ENCODE measurements at regions not wholly inside any gene's neighbourhood (a gene's known extent, or its start where the extent isn't known, plus 50 kb on each side); places are given as distances from the start of the nearest gene placed in this dataset.

GRCh38 chr5:123874600-123875201, 362.7 kb downstream of the CSNK1G3 start:
- H2BK15ac ChIP-seq (ENCODE audit: low read length), result no peak overlapping the region
- H3K23me2 ChIP-seq (ENCODE audit: low read depth, low read length), result no peaks in the 10 kb centered on the region
- H3K36me3 ChIP-seq (ENCODE audit: control insufficient read depth in 2 of 4, insufficient read depth in 4 of 4, low read length in 3 of 4), result no peaks in the 10 kb centered on the region
- no peak overlapping the region for H2AK5ac ChIP-seq (ENCODE audit: low read depth, low read length)
- H3K27ac ChIP-seq (ENCODE audit: low read depth, low read length), result 0 out of 2 replicates have a peak overlapping the region, but pooled peaks have one; percentile 38
- no peak overlapping the region for H2AFZ ChIP-seq (ENCODE audit: low read length)
- H3K56ac ChIP-seq (replicated peaks; ENCODE audit: insufficient read length, low read depth, low read length), result peak overlapping the region; percentile 73
- H3K79me1 ChIP-seq (ENCODE audit: low read depth, low read length), result no peaks in the 10 kb centered on the region
- H3K18ac ChIP-seq (ENCODE audit: extremely low read depth, low read length), result peak overlapping the region; percentile 66; the same call in 1 of the 2 replicates
- DNase-seq (ENCODE audit: low read depth in 1 of 2, low spot score in 2 of 2) (no peak), FAIRE-seq (peak; percentile 58)
- H3K9ac ChIP-seq (replicated peaks in 1 of 4; ENCODE audit: extremely low read depth in 1 of 4, low read depth in 3 of 4, low read length in 3 of 4), result no peak overlapping the region; a peak in 1 of 7 replicates
- H4K91ac ChIP-seq (replicated peaks; ENCODE audit: insufficient read length, low read length), result peak overlapping the region; percentile 25
- peak overlapping the region; percentile 57 to 73 for H3K4me2 ChIP-seq (ENCODE audit: insufficient read depth in 1 of 2, low read depth in 2 of 2, low read length in 2 of 2)
- H4K20me1 ChIP-seq (replicated peaks in 1 of 2; ENCODE audit: control insufficient read depth in 1 of 2, insufficient read depth in 2 of 2, low read length in 2 of 2), result no peaks in the 10 kb centered on the region
- H3K4me1 ChIP-seq (replicated peaks in 1 of 4; ENCODE audit: control insufficient read depth in 3 of 4, insufficient read depth in 4 of 4, low read length in 3 of 4), result peaks cover 12 to 25% (median 19%) of the 10 kb centered on the region in 4 experiments
- peak overlapping the region; percentile 11 for H4K5ac ChIP-seq (ENCODE audit: insufficient read length, low read depth, low read length)
- H2BK12ac ChIP-seq (ENCODE audit: low read depth, low read length), result no peak overlapping the region
- peak overlapping the region; percentile 37 for H3K14ac ChIP-seq (ENCODE audit: insufficient read length)
- CTCF ChIA-PET (ENCODE audit: partially characterized antibody), result no interaction called here
- no peak overlapping the region for H4K8ac ChIP-seq (ENCODE audit: extremely low read depth, insufficient read depth, low read length)
- H2BK20ac ChIP-seq (ENCODE audit: low read length), result peak overlapping the region; percentile 8; the same call in 1 of the 2 replicates
- H3K27me3 ChIP-seq (replicated peaks in 1 of 4; ENCODE audit: control insufficient read depth in 3 of 4, extremely low read depth in 1 of 4, insufficient read depth in 3 of 4, low read length in 3 of 4), result no peaks in the 10 kb centered on the region
- H3K79me2 ChIP-seq (ENCODE audit: control insufficient read depth in 1 of 2, insufficient read depth in 2 of 2, low read length in 2 of 2), result no peaks in the 10 kb centered on the region
- peak overlapping the region; percentile 82; the same call in 1 of the 2 replicates for H2BK5ac ChIP-seq (ENCODE audit: low read depth, low read length)
- POLR2A ChIA-PET (ENCODE audit: partially characterized antibody), result no interaction called here
- H3K9me3 ChIP-seq (ENCODE audit: insufficient read depth in 2 of 2, low read depth in 1 of 2, low read length in 1 of 2), result no peaks in the 10 kb centered on the region
- 11% methylated on average over 4 of the region's 4 CpGs; no CpG with 5 or more reads in 1 of the 2 experiments for whole genome bisulfite sequencing, 2 experiments (ENCODE audit: extremely low coverage in 1 of 2, insufficient coverage in 1 of 2, insufficient read length in 1 of 2, insufficient replicate concordance in 2 of 2, low coverage in 1 of 2, low lambda C conversion rate in 2 of 2, missing lambda C conversion rate in 1 of 2)
- no peak overlapping the region for H3K4ac ChIP-seq (replicated peaks; ENCODE audit: insufficient read length, low read depth, low read length)
- H3K4me3 ChIP-seq (ENCODE audit: extremely low read depth in 1 of 4, insufficient read depth in 2 of 4, low read depth in 3 of 4, low read length in 4 of 4), result peak overlapping the region in 3 of 4 experiments; percentile 18 to 44 (median 20); a peak in 5 of 8 replicates
- no peak for TF ChIP-seq SIN3A (conservative IDR thresholded peaks at IDR 0.05 in 1 of 2, IDR thresholded peaks at IDR 0.05 in 1 of 2; ENCODE audit: low read depth in 1 of 2, low read length in 2 of 2)
- no peak overlapping the region for H3K23ac ChIP-seq (ENCODE audit: insufficient read length)
- H2BK120ac ChIP-seq (replicated peaks; ENCODE audit: low read depth, low read length), result peak overlapping the region; percentile 10

Measured in H1 (cell line).